Inflammatory macrophage (primary cell): ENCODE measurements at regions not wholly inside any gene's neighbourhood (a gene's known extent, or its start where the extent isn't known, plus 50 kb on each side); places are given as distances from the start of the nearest gene placed in this dataset.

ENCODE experiments used
- DNase-seq, 2 donors: peaks; one replicate each; pipeline ENCODE4 v3.0.0-alpha.2; 2020 to 2022

DNA sequence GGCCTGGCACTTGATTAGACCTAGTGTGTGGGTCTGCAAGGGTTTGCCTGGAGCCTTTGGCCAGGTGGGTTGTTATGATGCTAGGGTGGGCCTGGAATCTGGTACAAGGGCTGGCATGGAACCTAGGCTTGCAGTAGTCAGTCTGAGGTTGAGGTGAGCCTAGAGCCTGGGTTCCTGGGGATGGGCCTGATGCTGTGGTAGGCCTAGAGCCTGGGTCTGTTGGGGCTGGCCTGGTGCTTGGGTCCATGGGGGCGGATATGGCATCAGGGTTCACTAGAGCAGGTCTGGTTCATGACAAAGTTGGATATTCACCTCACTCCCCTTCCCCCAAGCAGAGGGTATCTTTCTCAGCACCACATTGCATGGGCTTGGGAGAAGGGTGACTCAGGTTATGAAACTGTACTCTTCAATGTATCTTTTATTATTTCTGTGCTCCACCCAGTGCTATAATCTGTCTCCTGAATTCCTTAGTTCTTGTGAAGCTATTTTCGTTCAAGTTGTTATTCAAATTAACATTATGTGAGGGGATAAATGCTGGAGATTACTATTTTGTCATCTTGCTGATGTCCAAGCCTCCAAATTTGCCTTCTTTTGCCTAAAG, 274.4 kb downstream of the NFKBIZ start:
- DNase-seq: no peak

DNA sequence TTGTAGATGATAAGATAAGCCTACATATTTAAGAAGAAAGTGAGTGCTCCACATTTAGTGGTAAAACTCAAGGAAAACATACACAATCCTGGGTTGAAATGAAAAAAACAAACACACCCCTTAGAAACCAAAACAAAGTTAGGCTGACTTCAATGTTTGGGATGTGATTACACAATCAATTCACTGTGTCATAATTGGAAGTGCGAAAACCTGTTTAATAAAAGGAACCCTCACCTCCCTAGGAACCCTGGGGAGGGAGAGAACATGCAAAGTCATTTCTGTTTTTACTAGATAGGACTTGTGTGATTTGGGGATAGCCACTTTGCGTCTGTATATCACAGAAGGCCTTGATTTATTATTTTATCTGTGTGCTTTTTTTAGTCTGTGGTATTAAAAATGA, 275.0 kb downstream of the NFKBIZ start:
- peak in 1 of 2 donors; percentile 49 for DNase-seq

DNA sequence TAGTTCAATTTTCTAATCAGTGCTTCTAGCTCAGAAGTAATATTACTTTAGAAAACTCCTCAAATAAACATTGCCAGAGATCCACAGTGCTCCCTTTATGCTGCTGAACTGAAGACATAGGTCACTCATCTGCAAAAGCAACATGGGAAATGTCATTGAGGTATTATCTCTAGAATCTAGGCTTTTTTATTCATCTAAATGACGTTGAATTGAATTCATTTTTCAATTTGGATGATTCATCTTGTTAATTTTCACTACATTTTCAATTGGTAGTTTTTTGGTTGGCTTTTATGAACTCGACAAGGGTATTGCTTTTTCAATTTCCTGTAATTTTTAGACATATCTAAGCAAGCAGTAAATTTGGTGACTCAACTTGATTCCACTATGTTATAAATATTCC, 275.4 kb downstream of the NFKBIZ start:
- no peak for DNase-seq

- no peak for DNase-seq
These were observed 276.1 kb downstream of the NFKBIZ start for GRCh38 chr3:102125197-102125993.

DNA sequence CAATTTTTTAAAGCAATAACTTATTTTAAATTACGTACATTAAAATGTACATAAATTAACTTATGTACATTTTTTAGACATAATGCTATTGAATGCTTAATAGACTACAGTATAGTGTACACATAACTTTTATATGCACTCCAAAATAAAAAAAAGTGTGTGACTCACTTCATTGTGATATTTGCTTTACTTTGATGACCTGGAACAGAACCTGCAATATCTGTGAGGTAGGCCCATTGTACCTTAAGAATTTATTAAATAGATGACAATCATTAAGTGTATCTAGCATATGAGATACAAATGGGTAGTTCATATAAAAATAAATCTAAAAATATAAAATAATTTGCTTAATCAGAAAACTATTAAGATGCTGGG, 276.7 kb downstream of the NFKBIZ start:
- DNase-seq: no peak

- DNase-seq: peak; percentile 52 to 66
These were observed 280.7 kb downstream of the NFKBIZ start for GRCh38 chr3:102129760-102130608.

DNA sequence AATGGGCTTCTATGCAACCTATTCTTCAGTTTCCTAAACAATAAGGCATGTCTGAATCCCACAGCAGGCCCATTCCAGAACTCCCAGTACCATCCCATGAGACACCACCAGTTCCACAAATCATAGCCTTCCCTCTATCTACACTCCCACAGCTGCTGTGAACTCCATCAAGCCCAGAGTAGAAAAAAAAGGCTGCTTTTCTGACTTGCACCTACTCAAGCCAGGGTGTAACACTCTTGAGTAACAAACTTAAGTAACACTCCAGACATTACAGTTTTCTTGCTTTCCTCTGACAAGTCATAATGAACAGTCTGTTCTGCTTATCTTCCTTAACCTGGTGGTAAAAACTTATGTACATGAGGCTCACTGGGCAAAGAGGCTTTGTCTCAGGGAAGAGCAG, 283.1 kb downstream of the NFKBIZ start:
- peak; percentile 59 to 66 for DNase-seq

- DNase-seq: no peak
These were observed 284.1 kb downstream of the NFKBIZ start for GRCh38 chr3:102133376-102133775.

- peak in 1 of 2 donors; percentile 12 for DNase-seq
These were observed 286.0 kb downstream of the NFKBIZ start for GRCh38 chr3:102135316-102135715.

GRCh38 chr3:102136183-102136582, 286.9 kb downstream of the NFKBIZ start:
- no peak for DNase-seq

DNA sequence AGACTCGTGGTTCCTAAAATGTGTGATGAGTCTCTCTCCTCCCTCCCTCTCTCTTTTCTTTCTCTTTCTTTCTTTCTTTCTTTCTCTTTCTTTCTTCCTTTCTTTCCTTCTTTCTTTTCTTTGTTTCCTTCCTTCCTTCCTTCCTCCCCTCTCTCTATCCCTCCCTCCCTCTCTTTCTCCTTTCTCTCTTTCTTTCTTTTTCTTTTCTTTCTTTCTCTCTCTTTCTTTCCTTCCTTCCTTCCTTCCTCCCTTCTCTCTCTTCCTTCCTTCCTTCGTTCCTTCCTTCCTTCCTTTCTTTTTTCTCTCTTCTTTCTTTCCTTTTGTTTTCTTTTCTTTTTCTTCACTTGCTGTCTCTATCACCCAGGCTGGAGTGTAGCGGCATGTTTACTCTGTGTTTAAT, 290.8 kb downstream of the NFKBIZ start:
- DNase-seq: no peak

- no peak for DNase-seq
These were observed 292.0 kb downstream of the NFKBIZ start for GRCh38 chr3:102141096-102141927.

DNA sequence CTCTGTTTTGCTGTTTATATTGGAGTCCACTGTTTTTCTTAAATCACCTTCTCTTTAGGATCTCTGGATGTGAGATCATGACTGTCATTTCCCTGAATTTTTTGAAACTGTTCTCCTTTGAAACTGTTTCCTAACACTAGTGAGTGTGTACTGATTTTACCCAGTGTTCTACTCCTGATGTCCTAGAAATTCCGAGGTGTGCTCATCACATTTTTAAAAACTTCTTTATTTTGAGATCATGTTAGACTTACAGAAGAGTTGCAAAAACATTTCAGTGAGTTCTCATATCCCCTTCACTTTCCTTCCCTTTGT, 292.6 kb downstream of the NFKBIZ start:
- DNase-seq: no peak

GRCh38 chr3:102142379-102143060, 292.3 kb upstream of the ZPLD1 start:
- no peak for DNase-seq

DNA sequence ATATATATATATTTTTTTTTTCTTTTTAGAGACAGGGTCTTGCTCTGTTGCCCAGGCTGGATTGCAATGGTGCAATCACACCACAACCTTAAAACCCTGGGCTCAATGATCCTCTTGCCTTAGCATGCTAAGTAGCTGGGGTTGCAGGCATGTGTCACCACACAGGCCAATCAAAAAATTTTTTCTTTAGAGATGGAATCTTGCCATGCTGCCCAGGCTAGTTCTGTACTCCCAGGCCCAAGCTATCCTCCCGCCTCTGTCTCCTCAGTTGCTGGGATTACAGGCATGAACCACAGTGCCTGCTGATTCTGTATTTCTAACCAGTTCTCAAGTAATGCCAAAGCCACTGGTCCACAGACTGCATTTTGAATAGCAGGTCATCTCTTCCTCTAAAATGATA, 291.3 kb upstream of the ZPLD1 start:
- no peak for DNase-seq

GRCh38 chr3:102144063-102144462, 290.8 kb upstream of the ZPLD1 start:
- DNase-seq: no peak

DNA sequence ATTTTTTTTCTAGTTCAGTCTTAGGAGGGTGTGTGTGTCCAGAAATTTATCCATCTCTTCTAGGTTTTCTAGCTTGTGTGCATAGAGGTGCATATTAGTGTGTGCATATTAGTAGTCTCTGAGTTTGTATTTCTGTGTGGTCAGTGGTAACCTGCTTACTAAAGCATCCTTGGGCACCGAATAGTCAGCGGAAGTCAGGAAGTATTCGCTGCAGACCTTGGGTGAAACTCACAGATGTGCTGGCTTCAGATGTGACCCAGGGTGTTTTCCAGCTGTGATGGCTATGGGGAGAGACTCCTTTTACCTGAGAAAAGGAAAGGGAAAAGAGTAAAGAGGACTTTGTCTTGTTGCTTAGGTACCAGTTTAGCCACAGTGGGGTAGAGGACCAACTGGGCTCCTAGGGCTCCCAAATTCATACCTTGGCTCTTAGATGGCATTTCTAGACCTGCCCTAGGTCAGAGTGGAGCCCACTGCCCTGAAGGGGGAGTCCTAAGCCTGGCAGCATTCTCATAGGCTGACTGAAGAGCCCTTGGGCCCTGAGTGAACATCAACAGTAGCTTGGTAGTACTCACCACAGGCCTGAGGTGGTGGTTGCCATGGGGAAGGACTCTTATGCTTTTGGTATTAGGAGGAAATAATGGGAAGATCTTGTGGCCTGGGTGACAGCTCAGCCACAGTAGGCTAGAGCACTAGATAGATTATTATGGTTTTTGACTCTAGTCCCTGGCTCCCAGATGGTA, 286.0 kb upstream of the ZPLD1 start:
- DNase-seq: no peak

DNA sequence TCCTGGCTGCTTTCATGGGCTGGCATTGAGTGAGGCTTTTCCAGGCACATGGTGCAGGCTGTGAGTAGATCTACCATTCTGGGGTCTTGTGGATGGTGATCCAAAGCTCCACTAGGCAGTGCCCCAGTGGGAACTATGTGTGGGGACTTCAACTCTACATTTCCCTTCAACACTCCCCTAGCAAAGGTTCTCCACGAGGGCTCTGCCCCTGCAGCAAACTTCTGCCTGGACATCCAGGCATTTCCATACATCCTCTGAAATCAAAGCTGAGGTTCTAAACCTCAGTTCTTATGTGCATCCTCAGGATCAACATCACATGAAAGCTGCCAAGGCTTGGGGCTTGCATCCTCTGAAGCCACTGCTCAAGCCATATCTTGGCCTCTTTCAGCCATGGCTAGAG, 282.9 kb upstream of the ZPLD1 start:
- DNase-seq: no peak

DNA sequence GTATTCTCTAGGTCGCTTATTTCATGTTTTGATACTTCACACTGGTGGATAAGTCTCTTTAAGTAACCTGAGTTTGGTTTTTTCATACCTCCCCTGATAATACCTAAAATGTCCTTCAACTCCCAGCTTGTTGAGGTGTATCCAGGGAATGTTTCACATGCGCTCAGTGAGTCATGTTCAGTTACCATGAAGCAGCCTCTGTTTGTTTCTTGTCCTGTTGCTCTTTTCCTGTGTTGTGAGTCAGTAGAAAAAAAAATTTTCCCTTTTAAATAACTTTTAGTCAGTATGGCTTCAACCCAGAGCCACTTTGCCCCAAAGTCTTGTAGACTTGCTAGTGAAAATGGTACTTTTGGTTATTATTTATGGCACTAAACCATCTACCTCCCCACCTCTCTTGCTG, 278.4 kb upstream of the ZPLD1 start:
- no peak for DNase-seq

DNA sequence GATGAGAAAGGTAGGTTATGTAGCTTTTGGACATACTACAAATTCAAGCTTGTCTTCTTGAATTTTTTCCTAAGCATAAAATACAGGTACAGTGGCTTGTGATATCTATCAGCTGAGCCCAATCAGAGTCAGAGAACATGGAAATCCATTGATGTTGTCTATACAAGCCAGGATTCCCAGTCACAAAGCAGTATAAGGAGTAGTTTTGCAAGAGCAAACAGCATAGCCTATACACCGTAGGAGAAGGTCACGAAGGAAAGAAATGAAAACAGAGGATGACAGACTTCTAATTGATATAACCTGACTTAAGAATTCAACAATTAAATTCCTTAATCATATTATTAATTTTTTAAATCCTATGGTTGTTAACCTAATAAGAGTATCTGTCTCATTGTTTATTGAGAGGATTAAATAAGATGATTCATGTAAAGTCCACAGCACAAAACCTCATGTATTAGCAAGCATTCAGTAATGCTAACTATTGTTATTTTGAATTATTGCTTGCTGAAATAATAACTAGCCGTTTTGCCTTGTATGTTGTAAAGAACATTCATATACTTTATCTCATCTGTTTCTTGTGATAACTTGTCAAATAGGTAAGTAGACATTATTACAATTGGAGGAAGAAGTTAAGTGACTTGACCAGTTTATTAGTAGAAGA, 276.6 kb upstream of the ZPLD1 start:
- no peak for DNase-seq
